ENCODE measurements at regions not wholly inside any gene's neighbourhood (a gene's known extent, or its start where the extent isn't known, plus 50 kb on each side); places are given as distances from the start of the nearest gene placed in this dataset.
"Not testable (repeated sequence)": the region's sequence is repeated elsewhere in the genome, so short reads cannot be mapped to it uniquely, and the experiment has no call there.

DNA sequence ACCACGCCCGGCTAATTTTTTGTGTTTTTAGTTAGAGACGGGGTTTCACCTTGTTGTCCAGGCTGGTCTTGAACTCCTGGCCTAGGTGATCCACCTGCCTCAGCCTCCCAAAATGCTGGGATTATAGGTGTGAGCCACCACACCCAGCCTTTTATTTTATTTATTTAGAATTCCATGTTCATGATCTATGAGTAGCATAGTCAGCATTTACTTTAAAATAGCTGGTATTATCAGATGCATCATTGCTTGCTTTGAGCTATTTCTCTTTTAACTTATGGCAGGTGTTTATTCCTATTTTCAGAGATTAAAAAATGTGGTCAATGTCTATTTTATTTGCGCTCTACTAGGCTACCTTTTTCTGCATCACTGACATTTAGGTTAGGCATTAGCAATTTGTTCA lies 152.0 kb downstream of the UTRN start:
- DNase-seq: no peak

DNA sequence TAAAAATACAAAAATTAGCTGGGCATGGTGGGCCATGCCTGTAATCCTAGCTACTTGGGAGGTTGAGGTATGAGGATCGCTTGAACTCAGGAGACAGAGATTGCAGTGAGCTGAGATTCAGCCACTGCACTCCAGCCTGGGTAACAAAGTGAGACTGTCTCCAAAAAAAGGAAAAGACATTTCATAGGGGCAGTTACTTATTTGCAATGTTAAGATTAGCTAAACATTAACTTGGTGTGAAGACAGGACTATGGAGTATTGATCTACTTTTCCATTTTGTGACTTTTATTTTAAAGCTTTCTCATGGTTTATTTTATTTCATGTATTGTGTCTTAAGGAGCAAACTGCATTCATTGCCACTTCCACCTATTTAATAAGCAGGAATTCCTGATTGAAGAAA lies 153.0 kb downstream of the UTRN start:
- DNase-seq: no peak

DNA sequence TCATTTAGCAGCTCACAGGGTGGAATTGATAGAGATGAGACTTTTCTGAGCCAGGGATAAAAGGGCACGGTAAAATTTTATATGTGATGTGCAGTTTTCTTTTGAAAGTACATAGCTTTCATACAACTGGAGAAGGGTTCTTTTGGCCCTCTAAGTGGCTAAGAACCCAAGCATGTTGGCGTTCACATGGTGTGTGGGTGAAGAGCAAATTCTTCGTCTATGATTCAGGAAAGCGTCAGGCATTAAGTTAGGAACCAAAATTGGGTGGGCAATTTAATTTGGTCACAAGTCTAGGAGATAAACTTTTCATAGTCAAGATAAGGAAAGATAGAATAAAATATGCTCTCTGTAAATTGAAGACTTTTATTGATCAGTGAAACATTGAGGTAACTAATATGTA lies 153.9 kb downstream of the UTRN start:
- no peak for DNase-seq

DNA sequence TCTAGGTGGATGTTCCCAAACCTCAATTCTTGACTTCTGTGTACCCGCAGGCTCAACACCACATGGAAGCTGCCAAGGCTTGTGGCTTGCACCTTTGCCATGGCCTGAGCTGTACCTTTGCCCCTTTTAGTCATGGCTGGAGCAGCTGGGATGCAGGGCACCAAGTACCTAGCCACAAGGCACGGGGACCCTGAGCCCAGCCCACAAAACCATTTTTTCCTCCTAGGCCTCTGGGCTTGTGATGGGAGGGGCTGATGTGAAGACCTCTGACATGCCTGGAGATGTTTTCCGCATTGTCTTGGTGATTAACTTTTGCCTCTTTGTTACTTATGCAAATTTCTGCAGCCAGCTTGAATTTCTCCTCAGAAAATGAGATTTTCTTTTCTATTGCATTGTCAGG lies 156.7 kb downstream of the UTRN start:
- not testable (repeated sequence) for DNase-seq

DNA sequence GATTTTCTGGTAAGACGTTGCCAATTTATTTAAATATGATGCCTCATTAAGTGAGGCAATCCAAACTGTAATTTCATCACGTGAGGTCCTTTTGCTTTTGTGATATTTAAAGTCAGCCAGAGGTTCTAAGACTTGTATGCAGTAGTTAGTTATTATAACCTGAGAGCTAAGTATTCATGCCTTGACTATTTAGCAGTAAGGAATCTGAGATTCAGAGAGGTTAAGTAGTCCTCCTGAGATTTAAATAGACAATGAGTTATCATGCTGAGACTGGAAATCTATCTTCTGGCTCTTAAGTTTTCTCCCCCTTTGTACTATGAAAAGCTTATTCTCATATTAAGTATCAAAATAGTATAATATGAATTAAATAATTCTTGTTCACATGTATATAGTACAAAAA lies 158.0 kb downstream of the UTRN start:
- DNase-seq: no peak

DNA sequence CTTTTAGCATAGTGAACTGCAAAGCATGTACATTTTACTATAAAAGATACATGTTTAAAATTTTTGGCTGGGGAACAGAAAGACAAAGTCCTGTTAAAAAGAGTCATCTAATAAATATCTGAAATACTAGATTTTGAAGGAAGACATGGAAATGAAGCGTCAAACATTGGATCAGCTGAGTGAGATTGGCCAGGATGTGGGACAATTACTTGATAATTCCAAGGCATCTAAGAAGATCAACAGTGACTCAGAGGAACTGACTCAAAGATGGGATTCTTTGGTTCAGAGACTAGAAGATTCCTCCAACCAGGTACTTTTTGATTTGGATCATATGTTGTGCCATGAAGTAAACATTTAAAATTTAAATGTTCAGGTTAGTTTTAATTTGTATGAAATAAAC lies 162.3 kb downstream of the UTRN start:
- no peak for DNase-seq

DNA sequence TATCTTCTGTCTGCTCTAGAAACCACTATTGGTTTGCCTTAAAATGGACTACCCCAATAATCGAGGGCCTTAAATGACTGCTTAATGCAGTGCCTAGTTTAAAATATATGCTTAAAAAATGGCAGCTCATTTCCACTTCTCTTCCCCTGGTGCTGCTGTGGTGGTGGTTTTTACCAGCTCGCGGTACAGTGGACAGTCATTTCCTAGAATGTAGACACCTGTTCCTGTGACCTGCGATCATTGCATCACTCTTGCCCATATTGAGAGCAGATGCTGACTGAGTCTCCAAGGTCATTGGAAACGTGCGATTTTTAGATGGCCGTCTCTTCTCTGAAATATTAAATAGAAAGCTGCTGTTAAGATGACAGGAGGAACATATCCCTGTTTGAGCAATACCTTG lies 164.1 kb downstream of the UTRN start:
- no peak for DNase-seq

DNA sequence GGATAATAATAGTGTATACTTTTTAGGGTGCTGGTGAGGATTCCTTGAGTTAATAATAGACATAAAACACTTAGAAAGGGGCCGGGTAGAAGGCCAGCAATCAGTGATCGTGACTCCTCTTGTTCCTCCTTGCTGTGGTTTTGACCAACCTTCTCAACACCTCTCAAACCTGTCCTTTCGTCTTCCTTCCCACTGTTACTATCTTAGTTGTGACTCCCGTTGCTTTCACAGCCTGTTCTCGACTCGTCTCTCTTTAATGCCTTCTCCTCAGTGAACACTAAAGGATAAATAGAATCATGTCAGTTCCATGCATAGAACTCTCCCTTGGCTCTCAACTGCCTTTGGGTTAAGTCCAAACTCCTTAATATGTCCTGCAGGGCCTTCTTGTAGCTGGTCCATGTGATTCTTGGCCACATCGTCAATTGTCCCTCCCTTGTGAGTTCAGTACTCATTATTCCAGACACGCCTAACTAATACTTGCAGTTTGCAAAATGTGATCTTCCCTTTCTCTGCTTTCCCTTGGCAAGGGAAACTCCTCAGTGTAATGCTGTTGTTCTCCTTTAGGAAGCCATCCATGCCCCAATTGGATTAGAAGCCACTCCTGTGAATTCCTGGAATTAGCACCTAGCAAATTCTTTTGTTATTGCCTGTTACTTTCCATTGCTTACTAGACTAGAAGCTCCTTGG lies 164.9 kb downstream of the UTRN start:
- DNase-seq: no peak

DNA sequence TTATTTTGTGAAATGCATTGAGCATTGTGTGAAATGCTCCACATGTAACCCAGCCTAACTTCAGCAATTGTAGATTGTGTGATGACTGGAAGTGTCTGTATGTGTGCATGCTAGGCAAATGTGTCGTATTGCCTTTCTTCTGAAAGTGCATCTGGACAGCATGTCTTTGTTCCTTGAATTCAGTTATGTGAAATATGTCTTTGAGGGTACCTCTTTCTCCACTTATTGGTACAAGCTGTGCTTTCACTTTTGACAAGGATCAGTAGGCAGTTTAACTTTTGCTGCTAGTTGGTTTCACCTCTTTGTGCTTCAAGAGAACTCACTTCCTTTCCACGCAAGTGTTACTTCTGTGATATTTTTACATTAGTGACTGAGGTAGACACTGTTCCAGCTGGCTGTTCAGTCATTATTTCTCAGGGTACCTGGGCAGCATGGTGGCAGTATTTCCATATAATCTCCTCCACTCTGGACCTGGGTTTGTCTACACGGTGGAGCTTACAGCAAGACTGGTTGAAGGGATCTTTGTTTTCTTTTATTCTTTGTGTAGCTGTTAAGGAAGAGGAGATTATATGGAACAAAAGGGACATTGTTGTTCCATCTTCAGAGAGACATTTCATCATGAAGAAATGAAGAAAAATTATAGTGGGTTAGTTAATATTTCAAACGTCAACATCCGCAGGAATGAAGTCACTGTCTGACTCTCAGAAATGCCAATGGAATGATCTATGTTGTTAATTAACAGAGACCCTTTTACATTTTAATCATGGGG lies 175.4 kb downstream of the UTRN start:
- DNase-seq: no peak

DNA sequence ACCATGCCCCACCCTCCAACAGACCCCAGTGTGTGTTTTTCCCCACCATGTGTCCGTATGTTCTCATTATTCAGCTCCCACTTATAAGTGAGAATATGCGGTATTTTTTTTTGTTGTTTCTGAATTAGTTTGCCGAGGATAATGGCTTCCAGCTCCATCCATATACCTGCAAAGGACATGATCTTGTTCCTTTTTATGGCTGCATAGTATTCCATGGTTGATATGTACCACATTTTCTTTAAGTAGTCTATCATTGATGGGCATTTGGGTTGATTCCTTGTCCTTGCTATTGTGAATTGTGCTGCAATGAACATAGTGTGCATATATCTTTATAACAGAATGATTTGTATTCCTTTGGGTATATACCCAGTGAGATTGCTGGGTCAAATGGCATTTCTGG lies 176.9 kb downstream of the UTRN start:
- DNase-seq: no peak

DNA sequence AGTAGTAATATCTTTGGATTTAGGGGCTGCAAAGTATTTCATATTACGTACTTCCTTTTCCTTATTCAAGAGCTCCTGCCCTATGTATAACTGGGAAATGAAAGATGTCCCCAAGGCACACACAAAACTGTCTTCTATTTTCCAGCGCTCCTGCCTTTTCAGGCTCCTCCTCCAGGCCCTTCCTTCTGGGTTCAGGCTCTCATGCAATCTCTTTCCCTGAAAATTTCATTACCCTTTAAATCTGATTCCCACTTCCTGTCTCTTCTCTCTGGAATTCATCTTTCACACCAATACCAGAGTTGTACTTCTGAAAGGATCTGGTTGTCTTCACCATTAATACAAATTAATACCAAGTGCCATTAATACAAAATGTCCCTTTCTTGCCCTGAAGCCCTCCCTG lies 181.6 kb downstream of the UTRN start:
- DNase-seq: no peak

DNA sequence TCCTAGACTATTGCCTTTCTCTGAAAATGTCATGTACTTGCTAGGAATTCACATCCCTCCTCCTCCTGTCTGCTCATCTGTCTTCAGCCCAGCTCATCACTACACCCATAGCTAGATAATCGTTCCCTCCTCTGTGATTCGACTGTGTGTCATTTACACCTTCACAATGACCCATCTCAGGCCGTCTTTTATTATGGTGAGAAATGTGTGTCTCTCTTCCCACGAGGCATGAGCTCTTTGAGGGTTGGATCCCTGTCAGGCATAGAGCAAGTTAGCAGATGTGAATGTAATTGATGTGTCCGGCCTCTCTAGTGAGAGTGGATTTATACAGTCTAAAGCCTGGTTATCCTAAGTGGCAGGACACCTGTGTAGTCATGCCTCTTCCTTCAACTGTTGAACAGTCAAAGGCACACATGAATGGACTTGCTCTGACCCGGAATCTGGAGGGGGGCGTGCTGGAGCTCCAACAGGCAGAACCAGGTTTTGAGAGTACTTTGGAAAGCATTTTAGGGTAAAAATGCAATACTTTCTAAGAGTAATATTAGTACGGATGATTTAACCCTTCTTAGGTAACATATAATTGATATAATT lies 182.1 kb downstream of the UTRN start:
- DNase-seq: no peak

DNA sequence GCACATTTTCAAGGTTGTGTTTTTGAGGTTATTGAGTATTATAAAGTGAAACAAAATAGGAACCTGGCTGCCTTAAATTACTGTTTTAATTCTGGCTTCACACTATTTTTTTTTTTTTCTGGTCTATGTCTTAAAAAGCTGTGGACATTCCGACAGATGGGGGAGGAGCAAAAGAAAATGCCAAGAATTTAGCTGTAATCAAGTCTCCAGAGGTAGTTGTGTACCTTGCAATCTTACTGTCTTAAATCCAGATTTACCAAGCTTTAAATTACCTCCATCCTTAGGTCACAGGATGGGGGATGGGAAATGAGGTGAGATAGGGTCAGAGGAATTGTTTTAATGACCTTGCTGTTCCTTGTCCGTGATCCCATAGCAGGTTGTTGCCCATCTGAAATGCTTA lies 182.8 kb downstream of the UTRN start:
- no peak for DNase-seq

DNA sequence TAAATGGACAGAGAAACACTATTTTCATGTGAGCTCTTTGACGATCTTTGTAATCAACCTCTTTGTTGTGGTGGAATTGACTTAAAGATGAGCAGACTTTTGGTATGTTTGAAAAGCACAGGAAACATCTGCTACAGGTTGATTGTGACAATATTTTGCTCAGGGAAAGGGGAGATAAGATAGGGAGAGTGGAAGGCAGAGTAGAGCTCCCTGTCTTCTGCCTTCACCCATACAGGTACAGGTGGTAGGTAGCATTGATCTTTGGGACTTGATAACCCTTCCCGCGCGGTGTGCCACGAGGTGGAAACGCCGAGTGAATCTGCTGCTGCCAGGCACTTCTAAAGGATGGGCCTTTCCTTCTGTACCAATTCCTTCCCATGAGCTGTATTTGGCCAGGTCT lies 183.6 kb downstream of the UTRN start:
- DNase-seq: no peak

DNA sequence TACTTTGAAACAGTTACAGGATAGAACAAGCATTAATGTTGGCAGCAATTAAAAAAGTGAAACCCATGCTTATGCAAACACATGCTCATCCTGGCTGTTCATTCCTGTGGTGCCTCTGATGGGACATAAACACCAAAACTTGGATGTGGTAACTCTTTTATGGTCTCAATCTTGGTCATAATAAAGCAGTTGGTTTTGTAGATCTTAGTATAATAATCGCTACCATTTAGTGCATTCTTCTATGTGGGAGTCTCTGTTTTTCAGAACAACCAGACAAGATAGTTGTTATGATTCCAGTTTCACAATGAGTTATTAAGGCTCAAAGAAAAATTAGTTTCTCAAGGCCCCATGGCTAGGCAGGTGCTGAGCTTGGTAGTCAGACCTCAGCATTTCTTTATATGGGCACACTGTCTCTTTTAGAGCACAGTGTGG lies 184.0 kb downstream of the UTRN start:
- no peak for DNase-seq

DNA sequence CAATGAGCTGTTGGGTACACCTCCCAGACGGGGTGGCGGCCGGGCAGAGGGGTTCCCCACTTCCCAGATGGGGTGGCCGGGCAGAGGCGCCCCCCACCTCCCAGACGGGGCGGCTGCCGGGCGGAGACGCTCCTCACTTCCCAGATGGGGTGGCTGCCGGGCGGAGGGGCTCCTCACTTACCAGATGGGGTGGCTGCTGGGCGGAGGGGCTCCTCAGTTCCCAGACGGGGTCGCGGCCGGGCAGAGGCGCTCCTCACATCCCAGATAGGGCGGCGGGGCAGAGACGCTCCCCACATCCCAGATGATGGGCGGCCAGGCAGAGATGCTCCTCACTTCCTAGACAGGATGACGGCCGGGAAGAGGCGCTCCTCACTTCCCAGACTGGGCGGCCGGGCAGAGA lies 185.1 kb downstream of the UTRN start:
- DNase-seq: not testable (repeated sequence)

DNA sequence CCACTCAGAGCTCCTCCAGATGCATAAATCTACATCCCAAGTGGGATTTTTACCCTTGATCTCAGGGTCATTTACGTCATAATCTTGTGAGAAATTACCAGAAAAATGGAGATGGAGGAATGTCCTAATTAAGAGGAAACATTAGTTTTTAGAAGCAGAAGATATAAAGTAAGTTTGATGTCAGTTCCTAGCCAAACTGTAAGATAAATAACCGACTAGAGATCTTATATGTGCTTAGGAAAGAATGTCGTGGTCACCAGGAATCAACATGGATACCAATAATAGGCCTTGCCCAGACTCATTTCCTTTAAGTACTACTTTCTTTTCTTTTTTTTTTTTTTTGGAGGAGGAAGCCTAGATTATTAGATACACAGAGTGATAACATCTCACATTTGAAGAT lies 186.9 kb downstream of the UTRN start:
- DNase-seq: no peak

DNA sequence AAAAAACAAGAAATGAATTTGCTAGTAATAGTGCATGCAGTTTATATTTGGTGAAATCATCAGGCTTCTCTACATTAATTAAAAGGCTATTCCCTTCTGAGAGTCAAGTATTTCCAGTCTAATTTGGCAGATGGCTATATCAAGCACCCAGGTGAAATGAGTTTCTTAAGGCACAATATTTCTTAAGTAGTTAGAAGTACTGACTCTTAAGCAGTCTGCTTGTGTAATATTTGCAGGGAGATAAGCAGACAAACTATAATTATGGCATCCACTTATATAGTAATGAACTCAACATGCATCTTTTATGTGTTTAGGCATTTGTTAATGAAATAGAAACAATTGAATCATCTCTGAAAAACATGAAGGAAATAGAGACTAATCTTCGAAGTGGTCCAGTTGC lies 189.2 kb downstream of the UTRN start:
- DNase-seq: no peak

DNA sequence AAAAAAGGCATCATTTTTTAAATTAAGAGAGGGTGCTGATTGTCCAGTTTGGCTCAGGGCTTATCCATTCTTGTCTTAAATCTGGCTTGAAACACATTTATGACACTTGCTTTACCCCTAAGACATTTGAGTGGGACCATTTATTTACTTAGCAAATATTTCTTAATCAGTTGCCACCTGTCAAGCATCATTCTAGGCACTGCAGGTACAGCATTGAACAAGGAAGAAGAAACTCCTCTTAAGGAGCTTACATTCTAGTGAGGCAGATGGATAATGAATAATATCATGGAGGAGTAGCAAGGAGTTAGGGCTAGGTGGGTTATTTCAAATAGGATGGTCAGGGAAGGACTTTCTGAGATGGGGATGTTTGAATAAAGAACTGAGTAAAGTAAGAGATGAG lies 189.8 kb downstream of the UTRN start:
- DNase-seq: no peak

DNA sequence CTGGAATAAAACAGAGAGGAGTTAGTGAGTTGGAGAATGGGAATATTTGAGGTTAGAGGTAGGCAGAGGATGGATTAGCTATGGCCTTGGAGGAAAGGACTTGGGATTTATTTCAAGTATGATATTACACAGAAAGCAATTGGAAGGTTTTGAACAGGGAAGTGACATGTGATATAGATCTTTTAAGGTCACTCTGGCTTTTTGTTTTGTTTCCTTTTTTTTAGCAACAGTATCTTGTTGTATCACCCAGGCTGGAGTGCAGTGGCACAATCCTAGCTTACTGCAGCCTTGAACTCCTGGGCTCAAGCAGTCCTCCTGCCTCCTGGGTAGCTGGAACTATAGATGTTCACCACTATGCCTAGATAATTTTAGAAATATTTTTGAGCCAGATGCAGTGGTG lies 190.3 kb downstream of the UTRN start:
- no peak for DNase-seq

DNA sequence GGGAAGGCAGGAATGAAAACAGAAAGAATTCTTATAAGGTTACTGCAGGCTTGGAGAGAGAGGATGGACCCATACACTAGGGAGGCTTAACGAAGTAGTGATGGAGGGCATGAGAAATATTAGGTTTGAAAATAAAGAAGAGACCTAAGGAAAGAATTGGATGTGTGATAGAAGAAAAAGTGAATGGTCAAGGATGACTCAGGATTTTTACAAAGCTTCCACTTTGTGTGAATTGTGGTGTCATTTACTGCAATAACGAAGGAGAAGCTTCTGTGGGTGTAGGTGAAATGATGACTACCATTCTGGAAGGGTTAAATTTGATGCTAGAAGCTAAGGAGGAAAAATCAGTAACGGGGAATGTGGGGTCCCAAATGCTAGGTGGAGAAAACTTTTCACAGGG lies 191.2 kb downstream of the UTRN start:
- DNase-seq: no peak

DNA sequence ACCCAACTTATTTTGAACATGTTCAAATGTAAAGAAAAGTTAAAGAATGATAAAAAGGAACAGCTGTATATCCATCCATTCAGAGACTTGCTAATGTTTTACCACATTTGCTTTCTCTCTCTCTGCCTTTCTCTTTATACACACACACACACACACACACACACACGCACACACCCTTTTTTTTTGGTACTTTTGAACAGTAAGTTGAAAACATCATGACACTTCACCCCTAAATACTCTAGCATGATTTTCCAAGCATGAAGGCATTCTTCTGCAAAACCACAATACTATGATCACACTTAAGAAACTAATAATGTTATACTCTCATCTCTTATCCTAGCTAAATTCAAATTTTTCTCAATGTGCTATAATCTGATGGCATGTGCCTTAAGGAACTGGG lies 192.3 kb downstream of the UTRN start:
- DNase-seq: no peak

DNA sequence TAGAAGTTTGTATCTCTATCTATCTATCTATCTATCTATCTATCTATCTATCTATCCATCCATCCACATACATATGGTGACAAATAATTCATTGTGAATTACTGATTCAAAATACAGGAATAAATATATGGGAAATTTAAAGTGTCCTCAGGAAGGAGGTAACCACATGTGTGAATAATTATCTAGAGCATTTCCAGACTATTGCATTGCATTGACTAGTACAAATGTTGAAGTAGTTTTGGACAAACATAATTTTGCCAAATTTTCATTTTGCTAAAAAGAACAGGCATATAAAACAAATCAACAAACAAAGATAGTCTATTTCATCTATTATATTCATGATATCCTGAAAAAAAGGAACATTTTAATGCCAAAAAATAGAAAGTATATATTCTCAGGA lies 192.7 kb downstream of the UTRN start:
- DNase-seq: no peak

DNA sequence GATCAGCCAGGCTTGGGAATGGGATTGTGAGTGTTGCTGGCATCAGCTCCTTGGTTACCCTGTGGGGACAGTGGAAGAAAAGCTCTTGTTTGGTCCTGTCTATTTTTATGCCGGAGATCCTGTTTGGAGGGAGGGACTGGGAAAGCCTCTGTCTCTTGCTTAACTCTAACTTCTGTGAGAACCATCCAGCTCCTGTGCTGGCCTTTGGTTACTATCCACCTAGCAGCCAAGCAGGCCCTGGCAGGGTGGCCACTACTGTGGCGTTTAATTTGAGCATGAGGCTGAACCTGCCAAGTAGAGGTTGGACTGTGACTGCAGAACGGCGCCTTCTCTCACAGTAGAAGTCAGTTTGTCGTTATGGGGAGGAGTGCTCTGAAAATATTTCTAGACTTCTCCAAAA lies 193.3 kb downstream of the UTRN start:
- DNase-seq: no peak

DNA sequence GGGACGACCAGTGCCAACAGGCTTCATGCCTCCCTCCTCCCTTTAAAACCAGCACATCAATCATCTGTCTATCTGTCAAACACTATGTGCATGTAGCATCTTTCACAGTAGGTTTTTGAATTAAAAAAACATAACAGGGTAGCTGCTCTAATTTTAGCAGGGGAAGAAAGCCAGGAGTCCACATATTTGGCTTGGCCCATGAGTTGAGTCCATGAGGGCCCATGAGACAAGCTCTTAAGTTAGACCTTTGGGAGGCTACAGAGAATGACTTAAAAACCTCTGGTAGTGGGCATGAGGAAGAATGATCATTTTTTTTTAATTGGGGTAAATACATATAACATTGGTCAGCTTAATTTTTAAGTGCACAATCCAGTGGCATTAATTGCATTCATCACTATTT lies 194.9 kb downstream of the UTRN start:
- no peak for DNase-seq

Measured in NCI-H1930 (cell line).